Activated T-helper 2 cell treated with anti-CD3 and anti-CD28 coated beads, Interferon-gamma antibody, Interleukin-2, Interleukin-4, amounts not matched to agents 10 μg/mL and 5 μg/mL and 100 μg/mL, durations not matched to agents 14 hours and 24 hours and 36 hours (primary cell): ENCODE measurements at regions not wholly inside any gene's neighbourhood (a gene's known extent, or its start where the extent isn't known, plus 50 kb on each side); places are given as distances from the start of the nearest gene placed in this dataset.
"Not testable (repeated sequence)": the region's sequence is repeated elsewhere in the genome, so short reads cannot be mapped to it uniquely, and the experiment has no call there.

Experiments
- DNase-seq: peaks from one replicate; pipeline ENCODE4 v3.0.0; 2021; ENCODE audit warnings: low spot score
- H3K27ac Mint-ChIP-seq: one replicate; pipeline ENCODE4 v1.8.0; 2021; ENCODE audit warnings: mixed read lengths
- H3K27me3 Mint-ChIP-seq: one replicate; pipeline ENCODE4 v1.8.0; 2021; ENCODE audit warnings: low read depth, mixed read lengths
- H3K36me3 Mint-ChIP-seq: one replicate; pipeline ENCODE4 v1.8.0; 2021; ENCODE audit warnings: low read depth, mixed read lengths
- H3K4me1 Mint-ChIP-seq: one replicate; pipeline ENCODE4 v1.8.0; 2021; ENCODE audit warnings: low read depth, mixed read lengths
- H3K4me3 Mint-ChIP-seq: one replicate; pipeline ENCODE4 v1.8.0; 2021; ENCODE audit warnings: low read depth, mild to moderate bottlenecking, moderate library complexity, mixed read lengths
- H3K9me3 Mint-ChIP-seq: one replicate; pipeline ENCODE4 v1.8.0; 2021; ENCODE audit warnings: mixed read lengths
- intact Hi-C: fragments of 100-400 bp; cut with micrococcal nuclease; formaldehyde crosslinking; loops from one replicate; pipeline ENCODE4 v1.15.1; 2023

GRCh38 chr5:98341038-98342032 lies 432.1 kb upstream of the RGMB start:
- H3K27me3 Mint-ChIP-seq, result no peaks in the 10 kb centered on the region
- H3K4me3 Mint-ChIP-seq, result no peak overlapping the region
- no peaks in the 10 kb centered on the region for H3K4me1 Mint-ChIP-seq
- DNase-seq, result no peak
- no peaks in the 10 kb centered on the region for H3K9me3 Mint-ChIP-seq
- no peaks in the 10 kb centered on the region for H3K36me3 Mint-ChIP-seq
- intact Hi-C loops, result no loop called here
- H3K27ac Mint-ChIP-seq, result no peak overlapping the region

GRCh38 chr5:98342958-98343660 lies 430.4 kb upstream of the RGMB start:
- intact Hi-C loops, H3K9me3 Mint-ChIP-seq, H3K4me1 Mint-ChIP-seq, H3K27ac Mint-ChIP-seq, H3K36me3 Mint-ChIP-seq, H3K27me3 Mint-ChIP-seq, DNase-seq, H3K4me3 Mint-ChIP-seq: not testable (repeated sequence)

- H3K27me3 Mint-ChIP-seq, result no peaks in the 10 kb centered on the region
- no peaks in the 10 kb centered on the region for H3K36me3 Mint-ChIP-seq
- no peaks in the 10 kb centered on the region for H3K4me1 Mint-ChIP-seq
- intact Hi-C loops, result no loop called here
- no peak overlapping the region for H3K27ac Mint-ChIP-seq
- peaks cover 10% of the 10 kb centered on the region for H3K9me3 Mint-ChIP-seq
- H3K4me3 Mint-ChIP-seq, result no peak overlapping the region
- no peak for DNase-seq
These were observed 424.0 kb upstream of the RGMB start for GRCh38 chr5:98349251-98349989.

GRCh38 chr5:98349990-98350365 lies 423.5 kb upstream of the RGMB start:
- H3K9me3 Mint-ChIP-seq, result peaks cover 10% of the 10 kb centered on the region
- H3K27ac Mint-ChIP-seq, result no peak overlapping the region
- no peaks in the 10 kb centered on the region for H3K27me3 Mint-ChIP-seq
- intact Hi-C loops, result no loop called here
- no peak for DNase-seq
- no peaks in the 10 kb centered on the region for H3K4me1 Mint-ChIP-seq
- no peak overlapping the region for H3K4me3 Mint-ChIP-seq
- H3K36me3 Mint-ChIP-seq, result no peaks in the 10 kb centered on the region

GRCh38 chr5:98354922-98355321 lies 418.5 kb upstream of the RGMB start:
- H3K36me3 Mint-ChIP-seq, result no peaks in the 10 kb centered on the region
- H3K27me3 Mint-ChIP-seq, result no peaks in the 10 kb centered on the region
- no peak overlapping the region for H3K4me3 Mint-ChIP-seq
- no peak for DNase-seq
- intact Hi-C loops, result no loop called here
- H3K9me3 Mint-ChIP-seq, result peaks cover 7% of the 10 kb centered on the region
- H3K4me1 Mint-ChIP-seq, result no peaks in the 10 kb centered on the region
- H3K27ac Mint-ChIP-seq, result no peak overlapping the region

- Mint-ChIP-seq H3K36me3 (no peaks in the 10 kb centered on the region), H3K4me3 (no peak overlapping the region), H3K9me3 (no peaks in the 10 kb centered on the region), H3K27ac (no peak overlapping the region), H3K27me3 (no peaks in the 10 kb centered on the region), H3K4me1 (no peaks in the 10 kb centered on the region)
- DNase-seq, result no peak
- intact Hi-C loops, result no loop called here
These were observed 412.9 kb upstream of the RGMB start for GRCh38 chr5:98360548-98360947.

- Mint-ChIP-seq H3K27me3 (no peaks in the 10 kb centered on the region), H3K27ac (no peak overlapping the region), H3K4me1 (no peaks in the 10 kb centered on the region), H3K36me3 (no peaks in the 10 kb centered on the region), H3K4me3 (no peak overlapping the region), H3K9me3 (no peaks in the 10 kb centered on the region)
- intact Hi-C loops, result no loop called here
- DNase-seq, result no peak
These were observed 410.3 kb upstream of the RGMB start for GRCh38 chr5:98363157-98363556.

GRCh38 chr5:98364549-98364948 lies 408.9 kb upstream of the RGMB start:
- no peak for DNase-seq
- no peaks in the 10 kb centered on the region for H3K9me3 Mint-ChIP-seq
- intact Hi-C loops, result no loop called here
- H3K36me3 Mint-ChIP-seq, result no peaks in the 10 kb centered on the region
- H3K27ac Mint-ChIP-seq, result no peak overlapping the region
- H3K27me3 Mint-ChIP-seq, result no peaks in the 10 kb centered on the region
- H3K4me3 Mint-ChIP-seq, result no peak overlapping the region
- no peaks in the 10 kb centered on the region for H3K4me1 Mint-ChIP-seq

- intact Hi-C loops, result no loop called here
- H3K4me1 Mint-ChIP-seq, result no peaks in the 10 kb centered on the region
- no peaks in the 10 kb centered on the region for H3K27me3 Mint-ChIP-seq
- H3K9me3 Mint-ChIP-seq, result no peaks in the 10 kb centered on the region
- no peak overlapping the region for H3K4me3 Mint-ChIP-seq
- H3K36me3 Mint-ChIP-seq, result no peaks in the 10 kb centered on the region
- no peak for DNase-seq
- H3K27ac Mint-ChIP-seq, result no peak overlapping the region
These were observed 408.3 kb upstream of the RGMB start for GRCh38 chr5:98365126-98365525.

- H3K4me1 Mint-ChIP-seq, result no peaks in the 10 kb centered on the region
- no peaks in the 10 kb centered on the region for H3K36me3 Mint-ChIP-seq
- no peaks in the 10 kb centered on the region for H3K27me3 Mint-ChIP-seq
- no peaks in the 10 kb centered on the region for H3K9me3 Mint-ChIP-seq
- no peak overlapping the region for H3K4me3 Mint-ChIP-seq
- DNase-seq, result no peak
- intact Hi-C loops, result no loop called here
- no peak overlapping the region for H3K27ac Mint-ChIP-seq
These were observed 405.3 kb upstream of the RGMB start for GRCh38 chr5:98368141-98368540.

- Mint-ChIP-seq H3K36me3 (no peaks in the 10 kb centered on the region), H3K4me1 (no peaks in the 10 kb centered on the region), H3K27ac (no peak overlapping the region), H3K9me3 (no peaks in the 10 kb centered on the region), H3K27me3 (no peaks in the 10 kb centered on the region), H3K4me3 (no peak overlapping the region)
- DNase-seq, result no peak
- intact Hi-C loops, result no loop called here
These were observed 401.1 kb upstream of the RGMB start for GRCh38 chr5:98372351-98372750.

- no peak for DNase-seq
- Mint-ChIP-seq H3K36me3 (no peaks in the 10 kb centered on the region), H3K27ac (no peak overlapping the region), H3K4me1 (no peaks in the 10 kb centered on the region), H3K27me3 (no peaks in the 10 kb centered on the region), H3K9me3 (no peaks in the 10 kb centered on the region), H3K4me3 (no peak overlapping the region)
- intact Hi-C loops, result no loop called here
These were observed 381.4 kb upstream of the RGMB start for GRCh38 chr5:98391921-98392625.
